GM13976 (cell line): ENCODE measurements at regions not wholly inside any gene's neighbourhood (a gene's known extent, or its start where the extent isn't known, plus 50 kb on each side); places are given as distances from the start of the nearest gene placed in this dataset.

ENCODE experiments used
- DNase-seq: peaks from one replicate; pipeline ENCODE4 v3.0.0; 2012; ENCODE audit warnings: low spot score
- CTCF ChIP-seq: IDR thresholded peaks from 2 replicates; pipeline ENCODE4 v1.5.1; 2012; ENCODE audit warnings: borderline replicate concordance, mild to moderate bottlenecking; ENCODE audit not compliant: insufficient read depth; ENCODE audit errors: extremely low read depth, missing control alignments, control extremely low read depth
- in situ Hi-C: fragments of 300-500 bp; cut with MboI; formaldehyde crosslinking; loops from one replicate; pipeline ENCODE4 v1.12.0; 2022; ENCODE audit warnings: low sequenced_read_pairs, mixed read lengths, inconsistent platforms; ENCODE audit not compliant: unreplicated experiment

- TF ChIP-seq CTCF, result no peak
- in situ Hi-C loops, result no loop called here
- DNase-seq, result no peak
These were observed 248.4 kb upstream of the JARID2 start for GRCh38 chr6:14997507-14997906.

GRCh38 chr6:14999106-14999505 lies 246.8 kb upstream of the JARID2 start:
- in situ Hi-C loops, result no loop called here
- no peak for DNase-seq

GRCh38 chr6:15001326-15001910 lies 244.5 kb upstream of the JARID2 start:
- no peak for DNase-seq
- TF ChIP-seq CTCF, result no peak
- in situ Hi-C loops, result no loop called here

More at GRCh38 chr6:14999106-14999505, 246.8 kb upstream of the JARID2 start:
- TF ChIP-seq CTCF, result no peak

- DNase-seq, result no peak
- in situ Hi-C loops, result no loop called here
- no peak for TF ChIP-seq CTCF
These were observed 237.6 kb upstream of the JARID2 start for GRCh38 chr6:15008269-15008668.

GRCh38 chr6:15014958-15015357 lies 230.9 kb upstream of the JARID2 start:
- in situ Hi-C loops, result no loop called here
- TF ChIP-seq CTCF, result no peak
- no peak for DNase-seq

GRCh38 chr6:15016813-15017212 lies 229.1 kb upstream of the JARID2 start:
- in situ Hi-C loops, result no loop called here
- no peak for TF ChIP-seq CTCF
- DNase-seq, result no peak

GRCh38 chr6:15017261-15017660 lies 228.6 kb upstream of the JARID2 start:
- DNase-seq, result no peak
- in situ Hi-C loops, result no loop called here
- no peak for TF ChIP-seq CTCF
